Thyroid gland (tissue), 4 donors: ENCODE measurements at regions not wholly inside any gene's neighbourhood (a gene's known extent, or its start where the extent isn't known, plus 50 kb on each side); places are given as distances from the start of the nearest gene placed in this dataset.

Experiments
- CTCF ChIP-seq, 6 experiments: fragments of 200-600 bp in 3 of 6; fragments of 450-650 bp in 3 of 6; sonication (generic) in 3 of 6; IDR thresholded peaks; one replicate each; pipeline ENCODE4 v1.5.1; 2016 to 2019; ENCODE audit warnings: antibody characterized with exemption in 6 of 6, mild to moderate bottlenecking in 2 of 6, inconsistent platforms in 1 of 6, moderate library complexity in 1 of 6
- POLR2A ChIP-seq, 2 donors: fragments of 450-650 bp; IDR thresholded peaks; one replicate each; pipeline ENCODE4 v1.6.1; 2017; ENCODE audit warnings: antibody characterized with exemption in 2 of 2, mild to moderate bottlenecking in 2 of 2, moderate library complexity in 1 of 2

- TF ChIP-seq CTCF (IDR thresholded peaks at IDR 0.05), result no peak
- no peak for TF ChIP-seq POLR2A (IDR thresholded peaks at IDR 0.05)
Measured at GRCh38 chr12:127670796-127671195, 596.2 kb upstream of the TMEM132C start.
